Muscle of arm (tissue), 1 donor: ENCODE measurements at regions not wholly inside any gene's neighbourhood (a gene's known extent, or its start where the extent isn't known, plus 50 kb on each side); places are given as distances from the start of the nearest gene placed in this dataset.
"Not testable (repeated sequence)": the region's sequence is repeated elsewhere in the genome, so short reads cannot be mapped to it uniquely, and the experiment has no call there.

Source experiments
- DNase-seq: peaks from one replicate; pipeline ENCODE4 v3.0.0-alpha.2; 2013

DNA sequence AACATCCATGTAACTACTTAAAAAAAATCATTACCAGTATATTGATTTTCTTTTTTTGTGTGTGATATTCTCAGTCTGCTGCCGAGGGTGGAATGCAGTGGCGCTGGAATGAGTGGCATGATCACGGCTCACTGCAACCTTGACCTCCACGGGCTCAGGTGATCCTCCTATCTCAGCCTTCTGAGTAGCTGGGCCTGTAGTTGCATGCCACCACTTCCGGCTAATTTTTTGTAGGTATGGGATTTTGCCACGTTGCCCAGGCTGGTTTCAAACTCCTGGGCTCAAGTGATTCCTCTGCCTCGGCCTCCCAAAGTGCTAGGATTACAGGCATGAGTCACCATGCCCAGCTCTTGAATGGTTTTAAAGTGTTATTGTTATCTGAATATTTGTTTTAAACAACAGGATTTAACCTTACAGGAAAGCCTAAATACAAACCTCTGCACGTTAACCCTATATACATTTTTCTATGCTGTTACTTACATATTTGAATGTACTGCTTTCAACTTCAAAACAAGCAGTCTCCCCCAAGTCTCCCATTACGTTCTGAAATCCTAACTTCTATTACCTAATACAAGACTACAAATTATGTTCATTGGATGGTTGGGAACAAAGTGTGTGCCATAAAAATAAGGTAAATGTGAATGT, 61.7 kb downstream of the KPNA2 start:
- DNase-seq = no peak

DNA sequence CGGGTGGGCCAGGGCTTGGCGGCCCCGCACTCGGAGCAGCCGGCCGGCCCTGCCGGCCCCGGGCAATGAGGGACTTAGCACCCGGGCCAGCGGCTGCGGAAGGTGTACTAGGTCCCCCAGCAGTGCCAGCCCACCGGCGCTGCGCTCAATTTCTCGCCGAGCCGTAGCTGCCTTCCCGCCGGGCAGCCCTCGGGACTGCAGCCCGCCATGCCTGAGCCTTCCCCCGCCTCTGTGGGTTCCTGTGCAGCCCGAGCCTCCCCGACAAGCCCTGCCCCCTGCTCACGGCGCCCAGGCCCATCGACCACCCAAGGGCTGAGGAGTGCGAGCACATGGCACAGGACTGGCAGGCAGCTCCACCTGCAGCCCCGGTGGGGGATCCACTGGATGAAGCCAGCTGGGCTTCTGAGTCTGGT, 63.8 kb downstream of the KPNA2 start:
- DNase-seq = not testable (repeated sequence)

GRCh38 chr17:68100000-68100641, 64.6 kb downstream of the KPNA2 start:
- DNase-seq = no peak

DNA sequence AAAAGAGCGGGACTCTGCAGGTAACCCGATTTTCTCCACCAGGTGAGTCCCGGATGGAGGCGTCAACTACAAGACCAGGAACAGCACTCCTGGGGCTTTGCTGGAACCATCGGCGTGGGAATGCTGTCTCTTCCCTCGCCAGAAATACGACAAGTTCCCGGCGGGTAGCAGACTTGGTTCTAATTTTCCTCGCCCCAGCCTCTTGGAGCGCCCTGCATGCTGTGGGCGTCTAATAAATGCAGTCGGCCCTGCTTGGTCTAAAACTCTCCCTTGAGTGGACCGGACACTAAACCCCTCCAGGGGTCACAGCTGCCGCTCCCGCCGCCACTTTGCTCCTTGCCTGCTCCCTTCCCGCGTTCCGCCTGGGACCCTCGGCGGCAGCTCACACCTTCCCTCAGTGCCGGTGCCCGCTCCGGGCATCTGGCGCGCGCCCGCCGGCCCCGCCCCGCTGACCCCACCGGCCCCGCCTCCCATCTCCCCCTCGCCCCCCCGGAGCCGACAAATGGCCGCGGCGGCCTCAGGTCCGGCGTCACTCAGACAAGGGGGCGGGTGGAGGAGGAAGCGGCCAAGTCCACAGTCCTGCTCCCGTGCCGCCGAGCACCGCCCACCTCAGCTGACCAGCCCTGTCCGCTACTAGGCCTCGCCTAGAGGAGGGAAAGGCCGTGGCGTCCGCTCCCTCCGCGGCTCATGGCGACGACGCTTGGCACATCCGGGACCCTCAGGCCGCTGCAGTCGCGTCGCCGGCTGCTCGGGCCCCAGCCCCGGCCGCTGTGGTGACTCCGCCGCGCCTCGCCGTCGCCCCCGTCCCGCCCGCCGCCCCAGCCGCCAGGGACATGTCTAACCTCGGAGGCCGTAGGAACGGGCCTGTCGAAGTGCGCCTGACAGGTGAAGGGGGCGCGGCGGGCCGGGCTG, 65.8 kb downstream of the KPNA2 start:
- DNase-seq = peak; percentile 80

DNA sequence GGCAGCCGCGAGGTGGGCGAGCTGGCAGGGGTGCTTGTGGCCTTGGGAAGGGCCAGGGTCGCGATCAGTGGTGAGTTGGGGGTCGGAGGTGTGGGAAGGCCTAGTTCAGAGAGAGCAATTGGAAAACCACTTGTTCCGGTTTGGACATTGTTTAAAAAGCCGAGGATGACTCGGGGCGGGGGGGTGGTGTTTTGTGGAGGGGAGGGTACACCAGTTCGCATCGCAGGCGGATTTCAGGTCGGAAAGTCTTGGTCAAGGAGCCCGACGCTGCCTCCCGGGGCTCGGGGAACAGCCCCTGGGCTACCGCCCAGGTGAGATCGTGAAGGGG, 66.4 kb downstream of the KPNA2 start:
- no peak for DNase-seq

DNA sequence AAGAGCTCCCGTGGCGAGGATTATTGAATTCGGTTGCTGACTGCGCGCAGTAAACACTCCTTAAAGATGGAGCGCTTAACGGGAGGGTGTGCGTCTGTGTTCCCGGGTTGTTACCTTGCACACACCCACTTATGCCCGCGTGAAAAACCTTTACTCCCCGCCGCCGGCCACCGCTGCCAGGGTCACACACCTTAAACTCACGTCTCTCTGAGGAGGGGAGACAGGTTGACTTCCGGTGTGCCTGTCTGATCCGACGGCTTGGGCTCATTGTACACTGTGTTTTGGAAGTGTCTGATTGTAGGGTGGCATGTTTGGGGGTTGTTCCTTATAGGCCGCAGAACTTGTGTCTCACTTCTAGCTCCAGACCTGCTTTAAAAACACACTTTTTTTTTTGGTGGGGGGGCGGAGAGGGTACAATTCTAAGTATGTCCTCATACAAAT, 66.8 kb downstream of the KPNA2 start:
- no peak for DNase-seq

DNA sequence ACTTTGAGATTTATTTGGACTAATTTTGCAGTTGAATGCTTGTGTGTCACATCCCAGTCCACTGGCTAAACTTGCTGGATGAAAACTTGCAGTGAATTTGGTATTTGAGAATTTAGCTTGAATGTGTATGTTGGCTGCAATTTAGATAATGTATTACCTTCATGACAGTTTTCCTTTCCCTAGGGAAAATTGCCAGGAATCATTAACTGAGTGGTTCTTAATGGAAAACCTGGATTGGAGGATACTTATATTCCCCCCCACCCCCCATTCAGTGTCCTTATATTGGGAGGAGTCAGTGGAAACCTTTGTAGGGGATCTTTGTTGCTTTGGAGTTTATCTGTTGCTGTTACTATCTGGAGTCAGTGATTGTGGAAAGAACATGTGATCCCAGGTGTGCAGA, 67.6 kb downstream of the KPNA2 start:
- no peak for DNase-seq

DNA sequence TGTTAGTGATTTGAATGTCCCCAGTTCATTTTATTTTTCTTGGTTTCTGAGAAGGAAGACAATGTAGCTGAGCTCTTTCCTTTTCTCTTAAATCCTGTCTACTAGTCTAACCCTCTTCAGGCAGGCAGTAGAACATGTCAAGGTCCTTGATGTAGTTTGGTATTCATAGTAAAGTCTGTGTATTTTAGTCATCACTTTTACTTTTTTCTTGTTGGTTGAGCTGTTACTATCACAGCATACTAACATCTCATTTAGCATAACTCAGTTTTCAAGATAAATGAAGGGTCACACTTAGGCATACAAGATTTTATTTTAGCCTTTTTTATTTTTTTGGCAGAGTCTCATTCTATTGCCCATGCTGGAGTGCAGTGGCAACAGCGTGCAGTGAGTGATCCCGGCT, 70.5 kb downstream of the KPNA2 start:
- DNase-seq = no peak

DNA sequence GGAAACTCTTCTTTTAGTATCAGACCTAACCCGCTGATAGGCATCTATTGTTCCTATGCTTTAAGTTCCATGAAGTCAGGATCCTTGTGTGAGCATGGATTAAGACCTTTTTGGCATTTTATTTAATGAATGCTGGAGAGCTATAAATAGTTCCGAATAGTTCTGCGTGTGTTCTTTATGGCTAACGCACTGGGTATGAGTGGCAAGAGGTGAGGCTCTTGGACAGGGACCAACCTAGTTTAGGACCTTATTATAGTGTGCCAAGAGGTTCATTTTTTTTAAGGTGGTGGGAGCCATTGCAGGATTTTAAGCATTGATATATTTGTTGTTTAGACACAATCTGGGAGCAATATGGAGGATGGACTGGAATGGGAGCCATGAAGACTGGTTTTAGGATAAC, 71.8 kb downstream of the KPNA2 start:
- DNase-seq = no peak

GRCh38 chr17:68108313-68109000, 72.9 kb downstream of the KPNA2 start:
- DNase-seq = no peak

- not testable (repeated sequence) for DNase-seq
Measured at GRCh38 chr17:68109404-68109803, 73.9 kb downstream of the KPNA2 start.

GRCh38 chr17:68116211-68116610, 80.7 kb downstream of the KPNA2 start:
- DNase-seq = not testable (repeated sequence)

DNA sequence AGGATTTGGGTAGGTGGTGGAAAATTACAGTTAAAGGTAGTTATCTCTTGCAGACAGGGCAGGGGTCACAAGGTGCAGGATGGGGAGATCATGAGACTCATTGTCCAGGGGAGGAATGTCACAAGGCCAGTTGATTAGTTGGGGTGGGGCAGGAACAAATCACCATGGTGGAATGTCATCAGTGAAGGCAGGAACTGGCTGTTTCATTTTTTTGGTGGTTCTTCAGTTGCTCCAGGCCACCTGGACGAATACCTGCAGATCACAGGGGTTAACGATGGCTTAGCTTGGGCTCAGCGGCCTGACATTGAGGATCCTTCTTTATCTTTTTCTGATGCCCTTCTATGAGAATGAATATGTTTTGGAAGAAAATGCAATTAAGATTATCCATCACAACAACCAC, 87.1 kb downstream of the KPNA2 start:
- no peak for DNase-seq

GRCh38 chr17:68125111-68125870, 89.8 kb downstream of the KPNA2 start:
- DNase-seq = no peak

GRCh38 chr17:68127914-68128313, 92.4 kb downstream of the KPNA2 start:
- no peak for DNase-seq

DNA sequence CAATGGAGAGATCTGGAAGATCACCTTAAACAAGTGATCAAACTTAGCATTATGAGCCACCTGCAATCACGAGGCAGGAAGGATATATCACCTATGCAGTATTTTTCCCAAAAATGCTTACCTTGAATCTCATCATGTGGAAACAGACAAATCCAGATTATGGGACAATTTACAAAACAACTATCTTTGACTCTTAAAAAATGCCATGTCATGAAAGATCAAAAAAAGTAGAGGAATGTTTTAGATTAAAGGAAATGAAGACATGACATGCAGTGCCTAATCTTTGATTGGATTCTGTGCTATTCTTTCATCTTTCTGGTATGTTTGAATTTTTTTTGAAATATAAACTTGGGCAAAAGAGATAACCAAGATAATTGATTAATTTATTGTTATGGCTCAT, 95.9 kb downstream of the KPNA2 start:
- no peak for DNase-seq

DNA sequence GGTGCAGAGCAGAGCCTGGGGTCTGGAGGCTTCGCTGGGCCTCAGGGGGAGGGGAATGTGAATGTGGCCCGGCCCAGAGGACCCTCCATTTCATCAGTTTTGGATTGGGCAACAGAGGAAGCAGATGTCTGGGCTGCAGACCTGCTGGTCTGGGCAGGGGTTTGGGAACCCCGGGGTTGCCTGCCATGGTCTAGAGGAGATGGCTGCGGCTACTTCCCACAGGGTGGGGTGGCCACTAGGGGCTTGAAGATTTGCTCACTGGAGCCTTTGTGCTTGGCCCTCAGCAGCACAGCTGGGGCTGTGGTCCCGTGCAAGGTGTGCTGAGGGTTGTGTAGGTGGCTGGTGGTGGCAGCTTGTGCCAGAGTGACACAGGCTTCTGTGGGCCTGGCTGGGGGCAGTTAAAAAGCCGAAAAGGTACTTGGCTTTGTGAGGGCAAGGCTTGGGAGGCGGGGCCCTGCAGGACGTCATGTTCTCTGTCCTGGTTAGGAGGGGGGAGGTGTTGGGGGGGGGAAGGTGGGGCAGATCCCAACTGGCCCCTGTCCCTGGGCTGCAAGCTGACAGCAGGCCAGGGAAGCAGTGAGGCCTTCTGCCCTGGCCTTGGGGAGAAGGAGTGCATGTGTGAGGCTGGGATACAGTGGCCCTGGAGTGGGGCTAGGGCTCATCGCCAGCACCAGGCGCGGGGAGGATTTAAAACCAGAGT, 98.0 kb downstream of the KPNA2 start:
- DNase-seq = no peak

DNA sequence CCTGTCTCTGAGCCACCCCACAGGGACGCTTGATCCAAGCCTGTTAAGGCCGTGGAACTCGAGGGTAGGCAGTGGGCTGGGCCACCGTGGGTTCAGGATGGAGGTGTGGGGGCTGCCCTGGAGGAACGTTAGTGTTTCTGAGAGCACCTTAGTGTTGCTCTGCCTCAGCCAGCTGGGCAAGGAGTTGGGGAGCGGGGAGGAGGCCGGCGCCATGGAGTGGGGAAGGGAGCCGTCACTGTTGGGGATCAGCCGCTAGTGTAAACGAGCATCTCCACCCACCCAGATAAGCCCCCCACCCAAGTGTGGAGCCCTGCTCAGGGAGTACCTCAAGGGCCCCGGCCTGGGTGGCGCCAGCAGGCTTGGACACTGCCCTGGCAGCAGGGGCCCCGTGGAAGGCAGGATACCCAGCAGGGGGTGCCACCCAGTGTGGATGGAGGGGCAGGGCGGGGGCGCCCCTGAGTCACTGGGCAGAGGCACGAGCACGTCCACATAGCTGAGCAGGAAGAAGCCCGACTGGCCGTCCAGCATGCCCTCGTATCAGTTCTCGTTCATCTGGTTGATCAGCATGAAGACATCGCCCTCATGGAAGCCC, 98.6 kb downstream of the KPNA2 start:
- DNase-seq = no peak

GRCh38 chr17:68134731-68135130, 99.2 kb downstream of the KPNA2 start:
- no peak for DNase-seq

GRCh38 chr17:68135141-68135887, 99.8 kb downstream of the KPNA2 start:
- DNase-seq = no peak
